ENCODE measurements at regions not wholly inside any gene's neighbourhood (a gene's known extent, or its start where the extent isn't known, plus 50 kb on each side); places are given as distances from the start of the nearest gene placed in this dataset.

GRCh38 chr13:61029064-61029463 lies 386.6 kb downstream of the PCDH20 start:
- WGBS, 2 donors: 50 to 72% methylated on average over 2 of the region's 2 CpGs
- Histone ChIP-seq H3K27ac (ENCODE audit: low read depth in 2 of 2, low read length in 1 of 2) (no peak overlapping the region), H3K36me3 (ENCODE audit: control insufficient read depth in 2 of 2, insufficient read depth in 2 of 2, low read length in 1 of 2) (no peaks in the 10 kb centered on the region), H3K9me3 (ENCODE audit: control insufficient read depth in 2 of 2, insufficient read depth in 1 of 2, low read depth in 1 of 2, low read length in 1 of 2) (no peaks in the 10 kb centered on the region), H3K27me3 (ENCODE audit: control insufficient read depth in 1 of 2, insufficient read depth in 2 of 2, low read length in 2 of 2) (no peaks in the 10 kb centered on the region), H3K4me3 (ENCODE audit: low read depth in 1 of 2, low read length in 2 of 2) (no peak overlapping the region), H3K4me1 (ENCODE audit: control insufficient read depth in 2 of 2, insufficient read depth in 2 of 2, low read length in 1 of 2) (no peaks in the 10 kb centered on the region)

DNA sequence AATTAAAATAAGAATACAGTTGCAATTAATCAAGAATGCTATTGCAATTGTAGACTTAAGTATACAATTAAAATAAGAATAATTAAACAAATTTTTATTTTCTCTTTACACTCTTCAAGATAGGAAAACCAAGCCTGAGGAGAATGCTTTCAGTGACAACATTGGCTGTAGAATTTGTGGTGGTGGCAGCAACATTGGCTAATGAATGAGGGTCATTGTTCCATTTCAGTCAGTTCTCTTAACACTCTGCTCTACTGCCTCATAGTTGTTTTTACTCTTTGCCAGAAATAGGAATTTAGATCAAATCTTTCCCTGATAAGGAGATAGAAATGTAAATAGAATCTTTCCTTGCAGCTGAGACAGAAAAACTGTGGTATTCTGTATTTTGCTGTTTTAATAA lies 391.6 kb downstream of the PCDH20 start:
- no peaks in the 10 kb centered on the region for H3K27me3 ChIP-seq (ENCODE audit: control insufficient read depth in 1 of 2, insufficient read depth in 2 of 2, low read length in 2 of 2)
- H3K36me3 ChIP-seq (ENCODE audit: control insufficient read depth in 2 of 2, insufficient read depth in 2 of 2, low read length in 1 of 2): no peaks in the 10 kb centered on the region
- H3K27ac ChIP-seq (ENCODE audit: low read depth in 2 of 2, low read length in 1 of 2): no peak overlapping the region
- no peaks in the 10 kb centered on the region for H3K4me1 ChIP-seq (ENCODE audit: control insufficient read depth in 2 of 2, insufficient read depth in 2 of 2, low read length in 1 of 2)
- H3K9me3 ChIP-seq (ENCODE audit: control insufficient read depth in 2 of 2, insufficient read depth in 1 of 2, low read depth in 1 of 2, low read length in 1 of 2): no peaks in the 10 kb centered on the region
- H3K4me3 ChIP-seq (ENCODE audit: low read depth in 1 of 2, low read length in 2 of 2): no peak overlapping the region

- Histone ChIP-seq H3K27ac (ENCODE audit: low read depth in 2 of 2, low read length in 1 of 2) (no peak overlapping the region), H3K27me3 (ENCODE audit: control insufficient read depth in 1 of 2, insufficient read depth in 2 of 2, low read length in 2 of 2) (no peaks in the 10 kb centered on the region), H3K4me3 (ENCODE audit: low read depth in 1 of 2, low read length in 2 of 2) (no peak overlapping the region), H3K4me1 (ENCODE audit: control insufficient read depth in 2 of 2, insufficient read depth in 2 of 2, low read length in 1 of 2) (no peaks in the 10 kb centered on the region), H3K36me3 (ENCODE audit: control insufficient read depth in 2 of 2, insufficient read depth in 2 of 2, low read length in 1 of 2) (no peaks in the 10 kb centered on the region), H3K9me3 (ENCODE audit: control insufficient read depth in 2 of 2, insufficient read depth in 1 of 2, low read depth in 1 of 2, low read length in 1 of 2) (no peaks in the 10 kb centered on the region)
- 78 to 85% methylated on average over 2 of the region's 2 CpGs for WGBS, 2 donors
These were observed 393.8 kb downstream of the PCDH20 start for GRCh38 chr13:61021838-61022237.

DNA sequence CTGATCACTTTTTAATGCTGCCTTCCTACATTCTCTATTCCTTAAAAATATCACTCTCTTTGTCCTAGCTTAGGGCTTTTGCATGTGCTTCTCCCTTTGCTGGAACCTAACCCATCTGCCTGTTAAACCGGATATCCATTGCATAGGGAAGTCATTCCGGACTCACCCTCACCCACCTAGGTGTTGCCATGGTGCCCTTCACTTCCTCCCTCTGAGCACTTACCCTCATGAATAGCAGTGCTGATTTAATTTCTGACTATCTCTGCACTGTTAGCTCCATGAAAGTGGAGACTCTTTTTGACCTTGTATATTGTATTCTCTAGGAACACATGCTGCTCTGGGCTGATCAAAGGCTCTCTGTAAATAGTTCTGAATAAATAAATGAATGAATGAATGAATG lies 401.9 kb downstream of the PCDH20 start:
- H3K27me3 ChIP-seq (ENCODE audit: control insufficient read depth in 1 of 2, insufficient read depth in 2 of 2, low read length in 2 of 2): no peaks in the 10 kb centered on the region
- WGBS, 2 donors: 77 to 81% methylated on average over 2 of the region's 2 CpGs
- H3K9me3 ChIP-seq (ENCODE audit: control insufficient read depth in 2 of 2, insufficient read depth in 1 of 2, low read depth in 1 of 2, low read length in 1 of 2): no peaks in the 10 kb centered on the region
- no peaks in the 10 kb centered on the region for H3K4me1 ChIP-seq (ENCODE audit: control insufficient read depth in 2 of 2, insufficient read depth in 2 of 2, low read length in 1 of 2)
- no peaks in the 10 kb centered on the region for H3K36me3 ChIP-seq (ENCODE audit: control insufficient read depth in 2 of 2, insufficient read depth in 2 of 2, low read length in 1 of 2)
- H3K4me3 ChIP-seq (ENCODE audit: low read depth in 1 of 2, low read length in 2 of 2): no peak overlapping the region
- H3K27ac ChIP-seq (ENCODE audit: low read depth in 2 of 2, low read length in 1 of 2): no peak overlapping the region

GRCh38 chr13:61010358-61010757 lies 405.3 kb downstream of the PCDH20 start:
- Histone ChIP-seq H3K27me3 (ENCODE audit: control insufficient read depth in 1 of 2, insufficient read depth in 2 of 2, low read length in 2 of 2) (no peaks in the 10 kb centered on the region), H3K4me3 (ENCODE audit: low read depth in 1 of 2, low read length in 2 of 2) (no peak overlapping the region)

GRCh38 chr13:61002686-61003085 lies 413.0 kb downstream of the PCDH20 start:
- WGBS, 2 donors: 63 to 71% methylated on average over 1 of the region's 1 CpG
- no peak overlapping the region for H3K4me3 ChIP-seq (ENCODE audit: low read depth in 1 of 2, low read length in 2 of 2)
- peaks cover 0 to 2% of the 10 kb centered on the region in 2 donors for H3K9me3 ChIP-seq (ENCODE audit: control insufficient read depth in 2 of 2, insufficient read depth in 1 of 2, low read depth in 1 of 2, low read length in 1 of 2)

More at GRCh38 chr13:61010358-61010757, 405.3 kb downstream of the PCDH20 start:
- H3K9me3 ChIP-seq (ENCODE audit: control insufficient read depth in 2 of 2, insufficient read depth in 1 of 2, low read depth in 1 of 2, low read length in 1 of 2): peaks cover 0 to 5% of the 10 kb centered on the region in 2 donors
- WGBS, 2 donors: 59 to 76% methylated on average over 2 of the region's 2 CpGs
- no peak overlapping the region for H3K27ac ChIP-seq (ENCODE audit: low read depth in 2 of 2, low read length in 1 of 2)
- no peaks in the 10 kb centered on the region for H3K4me1 ChIP-seq (ENCODE audit: control insufficient read depth in 2 of 2, insufficient read depth in 2 of 2, low read length in 1 of 2)
- no peaks in the 10 kb centered on the region for H3K36me3 ChIP-seq (ENCODE audit: control insufficient read depth in 2 of 2, insufficient read depth in 2 of 2, low read length in 1 of 2)

GRCh38 chr13:60990032-60990733 lies 425.5 kb downstream of the PCDH20 start:
- H3K4me1 ChIP-seq (ENCODE audit: control insufficient read depth in 2 of 2, insufficient read depth in 2 of 2, low read length in 1 of 2): no peaks in the 10 kb centered on the region
- 75 to 77% methylated on average over 4 of the region's 4 CpGs for WGBS, 2 donors
- no peak overlapping the region for H3K4me3 ChIP-seq (ENCODE audit: low read depth in 1 of 2, low read length in 2 of 2)

More at GRCh38 chr13:61002686-61003085, 413.0 kb downstream of the PCDH20 start:
- Histone ChIP-seq H3K4me1 (ENCODE audit: control insufficient read depth in 2 of 2, insufficient read depth in 2 of 2, low read length in 1 of 2) (no peaks in the 10 kb centered on the region), H3K27me3 (ENCODE audit: control insufficient read depth in 1 of 2, insufficient read depth in 2 of 2, low read length in 2 of 2) (no peaks in the 10 kb centered on the region), H3K27ac (ENCODE audit: low read depth in 2 of 2, low read length in 1 of 2) (no peak overlapping the region), H3K36me3 (ENCODE audit: control insufficient read depth in 2 of 2, insufficient read depth in 2 of 2, low read length in 1 of 2) (no peaks in the 10 kb centered on the region)

DNA sequence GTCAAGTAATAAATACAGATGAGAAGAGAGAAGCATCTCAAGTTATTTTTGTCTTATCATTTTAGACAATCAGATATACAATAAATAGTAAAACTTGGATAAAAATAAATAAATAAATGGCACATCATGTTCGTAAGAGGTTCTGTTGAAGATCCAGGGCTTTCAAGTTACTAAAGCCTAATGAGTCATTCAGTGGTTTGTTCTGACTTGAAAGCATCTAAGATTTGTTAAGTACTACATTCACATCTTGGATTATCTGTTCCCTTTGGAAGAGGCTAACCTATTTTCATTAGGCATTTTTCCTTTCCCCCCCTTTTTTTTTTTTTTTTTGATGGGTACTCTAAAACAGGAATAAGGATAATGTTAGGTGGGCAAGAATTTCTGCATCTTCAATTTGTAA lies 429.3 kb downstream of the PCDH20 start:
- H3K4me1 ChIP-seq (ENCODE audit: control insufficient read depth in 2 of 2, insufficient read depth in 2 of 2, low read length in 1 of 2): no peaks in the 10 kb centered on the region
- 44 to 71% methylated on average over 1 of the region's 1 CpG for WGBS, 2 donors
- H3K36me3 ChIP-seq (ENCODE audit: control insufficient read depth in 2 of 2, insufficient read depth in 2 of 2, low read length in 1 of 2): no peaks in the 10 kb centered on the region

More at GRCh38 chr13:60990032-60990733, 425.5 kb downstream of the PCDH20 start:
- Histone ChIP-seq H3K9me3 (ENCODE audit: control insufficient read depth in 2 of 2, insufficient read depth in 1 of 2, low read depth in 1 of 2, low read length in 1 of 2) (no peaks in the 10 kb centered on the region), H3K27me3 (ENCODE audit: control insufficient read depth in 1 of 2, insufficient read depth in 2 of 2, low read length in 2 of 2) (no peaks in the 10 kb centered on the region), H3K27ac (ENCODE audit: low read depth in 2 of 2, low read length in 1 of 2) (no peak overlapping the region), H3K36me3 (ENCODE audit: control insufficient read depth in 2 of 2, insufficient read depth in 2 of 2, low read length in 1 of 2) (no peaks in the 10 kb centered on the region)

DNA sequence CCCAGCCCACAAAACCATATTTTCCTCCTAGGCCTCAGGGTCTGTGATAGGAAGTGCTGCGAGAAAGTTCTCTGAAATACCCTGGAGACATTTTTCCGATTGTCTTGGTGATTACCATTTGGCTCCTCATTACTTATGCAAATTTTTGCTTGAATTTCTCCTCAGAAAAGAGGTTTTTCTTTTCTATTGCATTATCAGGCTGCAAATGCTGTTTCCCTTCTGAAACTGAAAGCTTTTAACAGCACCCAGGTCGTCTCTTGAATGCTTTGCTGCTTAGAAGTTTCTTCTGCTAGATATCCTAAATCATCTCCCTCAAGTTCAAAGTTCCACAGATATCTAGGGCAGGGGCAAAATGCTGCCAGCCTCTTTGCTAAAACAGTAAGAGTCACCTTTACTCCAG lies 434.2 kb downstream of the PCDH20 start:
- 83 to 87% methylated on average over 3 of the region's 3 CpGs for WGBS, 2 donors
- Histone ChIP-seq H3K36me3 (ENCODE audit: control insufficient read depth in 2 of 2, insufficient read depth in 2 of 2, low read length in 1 of 2) (no peaks in the 10 kb centered on the region), H3K27ac (ENCODE audit: low read depth in 2 of 2, low read length in 1 of 2) (no peak overlapping the region), H3K9me3 (ENCODE audit: control insufficient read depth in 2 of 2, insufficient read depth in 1 of 2, low read depth in 1 of 2, low read length in 1 of 2) (peaks cover 0 to 2% of the 10 kb centered on the region in 2 donors), H3K27me3 (ENCODE audit: control insufficient read depth in 1 of 2, insufficient read depth in 2 of 2, low read length in 2 of 2) (no peaks in the 10 kb centered on the region), H3K4me3 (ENCODE audit: low read depth in 1 of 2, low read length in 2 of 2) (no peak overlapping the region), H3K4me1 (ENCODE audit: control insufficient read depth in 2 of 2, insufficient read depth in 2 of 2, low read length in 1 of 2) (no peaks in the 10 kb centered on the region)

More for the DNA sequence above, 429.3 kb downstream of the PCDH20 start:
- H3K27me3 ChIP-seq (ENCODE audit: control insufficient read depth in 1 of 2, insufficient read depth in 2 of 2, low read length in 2 of 2): no peaks in the 10 kb centered on the region
- H3K27ac ChIP-seq (ENCODE audit: low read depth in 2 of 2, low read length in 1 of 2): no peak overlapping the region
- H3K9me3 ChIP-seq (ENCODE audit: control insufficient read depth in 2 of 2, insufficient read depth in 1 of 2, low read depth in 1 of 2, low read length in 1 of 2): no peaks in the 10 kb centered on the region
- no peak overlapping the region for H3K4me3 ChIP-seq (ENCODE audit: low read depth in 1 of 2, low read length in 2 of 2)

GRCh38 chr13:60976367-60976766 lies 439.3 kb downstream of the PCDH20 start:
- Histone ChIP-seq H3K27me3 (ENCODE audit: control insufficient read depth in 1 of 2, insufficient read depth in 2 of 2, low read length in 2 of 2) (no peaks in the 10 kb centered on the region), H3K36me3 (ENCODE audit: control insufficient read depth in 2 of 2, insufficient read depth in 2 of 2, low read length in 1 of 2) (no peaks in the 10 kb centered on the region), H3K4me1 (ENCODE audit: control insufficient read depth in 2 of 2, insufficient read depth in 2 of 2, low read length in 1 of 2) (no peaks in the 10 kb centered on the region), H3K9me3 (ENCODE audit: control insufficient read depth in 2 of 2, insufficient read depth in 1 of 2, low read depth in 1 of 2, low read length in 1 of 2) (peaks cover 0 to 2% of the 10 kb centered on the region in 2 donors), H3K27ac (ENCODE audit: low read depth in 2 of 2, low read length in 1 of 2) (no peak overlapping the region), H3K4me3 (ENCODE audit: low read depth in 1 of 2, low read length in 2 of 2) (no peak overlapping the region)
